ENCODE measurements at regions not wholly inside any gene's neighbourhood (a gene's known extent, or its start where the extent isn't known, plus 50 kb on each side); places are given as distances from the start of the nearest gene placed in this dataset.

DNA sequence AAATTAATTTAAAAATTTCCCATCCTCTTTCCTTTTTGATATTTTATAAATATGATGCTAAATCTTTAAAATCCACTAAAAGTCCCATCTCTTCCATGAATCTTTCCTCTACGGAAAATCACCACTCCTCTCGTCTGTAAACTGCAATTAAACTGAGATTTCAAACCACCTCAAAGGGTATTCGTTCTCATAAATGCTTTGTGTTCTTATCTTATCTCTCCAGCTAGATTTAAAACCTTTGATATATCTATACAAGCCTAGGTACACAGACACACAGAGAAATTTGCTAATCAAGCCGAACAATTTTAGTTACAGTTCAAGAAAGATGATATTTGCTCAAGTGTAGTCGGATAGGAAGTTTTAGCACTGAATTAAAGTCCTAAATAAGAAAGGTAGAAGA, 214.6 kb upstream of the PRDM1 start:
- TF ChIP-seq, protein P1, sequence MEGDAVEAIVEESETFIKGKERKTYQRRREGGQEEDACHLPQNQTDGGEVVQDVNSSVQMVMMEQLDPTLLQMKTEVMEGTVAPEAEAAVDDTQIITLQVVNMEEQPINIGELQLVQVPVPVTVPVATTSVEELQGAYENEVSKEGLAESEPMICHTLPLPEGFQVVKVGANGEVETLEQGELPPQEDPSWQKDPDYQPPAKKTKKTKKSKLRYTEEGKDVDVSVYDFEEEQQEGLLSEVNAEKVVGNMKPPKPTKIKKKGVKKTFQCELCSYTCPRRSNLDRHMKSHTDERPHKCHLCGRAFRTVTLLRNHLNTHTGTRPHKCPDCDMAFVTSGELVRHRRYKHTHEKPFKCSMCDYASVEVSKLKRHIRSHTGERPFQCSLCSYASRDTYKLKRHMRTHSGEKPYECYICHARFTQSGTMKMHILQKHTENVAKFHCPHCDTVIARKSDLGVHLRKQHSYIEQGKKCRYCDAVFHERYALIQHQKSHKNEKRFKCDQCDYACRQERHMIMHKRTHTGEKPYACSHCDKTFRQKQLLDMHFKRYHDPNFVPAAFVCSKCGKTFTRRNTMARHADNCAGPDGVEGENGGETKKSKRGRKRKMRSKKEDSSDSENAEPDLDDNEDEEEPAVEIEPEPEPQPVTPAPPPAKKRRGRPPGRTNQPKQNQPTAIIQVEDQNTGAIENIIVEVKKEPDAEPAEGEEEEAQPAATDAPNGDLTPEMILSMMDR (IDR thresholded peaks at IDR 0.05; ENCODE audit: low read depth, low read length) = no peak
- TF ChIP-seq EZH2phosphoT487 (IDR thresholded peaks at IDR 0.05; ENCODE audit: low read depth) = no peak
